ENCODE measurements at regions not wholly inside any gene's neighbourhood (a gene's known extent, or its start where the extent isn't known, plus 50 kb on each side); places are given as distances from the start of the nearest gene placed in this dataset.

DNA sequence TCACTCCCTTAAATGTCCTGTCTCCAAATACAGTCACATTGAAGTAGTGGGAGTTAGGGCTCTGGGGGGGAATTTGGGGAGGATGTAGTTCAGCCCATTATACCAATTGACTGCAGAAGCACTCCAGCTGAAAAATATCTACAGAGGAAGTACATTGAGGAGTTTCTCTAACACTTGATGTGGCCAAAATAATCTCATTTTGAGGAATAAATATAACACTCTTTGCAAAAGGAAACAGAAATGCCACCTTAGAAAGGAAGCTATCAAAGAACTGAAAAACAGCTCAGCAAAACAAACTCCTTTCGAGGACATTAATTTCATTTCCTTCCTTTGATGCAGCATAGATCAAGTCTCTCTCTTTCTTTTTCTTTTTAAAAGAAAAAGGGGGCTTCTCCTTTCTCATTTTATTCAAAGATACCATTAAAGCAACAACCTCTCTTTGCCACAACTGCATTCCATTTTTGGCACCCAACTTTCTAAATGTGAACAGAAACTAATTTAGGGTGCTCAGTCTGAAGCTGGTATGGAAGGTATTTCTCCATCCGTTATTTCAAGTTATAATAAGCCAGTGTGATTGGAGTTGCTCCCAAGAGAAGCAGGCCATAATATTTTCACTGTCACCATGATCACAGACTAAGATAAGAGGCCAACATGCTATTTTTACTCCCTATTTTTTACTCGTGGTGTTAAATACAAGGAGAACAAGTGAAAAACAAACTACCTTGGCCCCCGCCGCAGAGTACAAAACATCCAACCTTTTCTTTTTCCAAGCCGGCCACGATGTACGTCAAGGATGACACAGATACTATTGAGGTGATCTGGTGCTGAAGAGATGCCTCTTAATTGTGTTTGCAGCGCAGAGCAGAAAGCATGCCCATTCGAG lies 230.4 kb upstream of the GATB start:
- H3K4me1 ChIP-seq, result no peaks in the 10 kb centered on the region
- no peaks in the 10 kb centered on the region for H3K27me3 ChIP-seq
- no peak overlapping the region for H3K4me3 ChIP-seq
- no peak overlapping the region for H3K27ac ChIP-seq
- H3K9me3 ChIP-seq, result no peaks in the 10 kb centered on the region
- no peaks in the 10 kb centered on the region for H3K36me3 ChIP-seq
- WGBS, 2 donors, result 74 to 77% methylated on average over 10 of the region's 10 CpGs
- TF ChIP-seq POLR2AphosphoS5 (IDR thresholded peaks at IDR 0.05) (no peak), POLR2A (IDR thresholded peaks at IDR 0.05) (no peak), EP300 (IDR thresholded peaks at IDR 0.05) (no peak)
- TF ChIP-seq, protein P1, sequence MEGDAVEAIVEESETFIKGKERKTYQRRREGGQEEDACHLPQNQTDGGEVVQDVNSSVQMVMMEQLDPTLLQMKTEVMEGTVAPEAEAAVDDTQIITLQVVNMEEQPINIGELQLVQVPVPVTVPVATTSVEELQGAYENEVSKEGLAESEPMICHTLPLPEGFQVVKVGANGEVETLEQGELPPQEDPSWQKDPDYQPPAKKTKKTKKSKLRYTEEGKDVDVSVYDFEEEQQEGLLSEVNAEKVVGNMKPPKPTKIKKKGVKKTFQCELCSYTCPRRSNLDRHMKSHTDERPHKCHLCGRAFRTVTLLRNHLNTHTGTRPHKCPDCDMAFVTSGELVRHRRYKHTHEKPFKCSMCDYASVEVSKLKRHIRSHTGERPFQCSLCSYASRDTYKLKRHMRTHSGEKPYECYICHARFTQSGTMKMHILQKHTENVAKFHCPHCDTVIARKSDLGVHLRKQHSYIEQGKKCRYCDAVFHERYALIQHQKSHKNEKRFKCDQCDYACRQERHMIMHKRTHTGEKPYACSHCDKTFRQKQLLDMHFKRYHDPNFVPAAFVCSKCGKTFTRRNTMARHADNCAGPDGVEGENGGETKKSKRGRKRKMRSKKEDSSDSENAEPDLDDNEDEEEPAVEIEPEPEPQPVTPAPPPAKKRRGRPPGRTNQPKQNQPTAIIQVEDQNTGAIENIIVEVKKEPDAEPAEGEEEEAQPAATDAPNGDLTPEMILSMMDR (IDR thresholded peaks at IDR 0.05), result no peak
- no peak for ATAC-seq (ENCODE audit: low FRiP score in 2 of 2)
- DNase-seq, result no peak

DNA sequence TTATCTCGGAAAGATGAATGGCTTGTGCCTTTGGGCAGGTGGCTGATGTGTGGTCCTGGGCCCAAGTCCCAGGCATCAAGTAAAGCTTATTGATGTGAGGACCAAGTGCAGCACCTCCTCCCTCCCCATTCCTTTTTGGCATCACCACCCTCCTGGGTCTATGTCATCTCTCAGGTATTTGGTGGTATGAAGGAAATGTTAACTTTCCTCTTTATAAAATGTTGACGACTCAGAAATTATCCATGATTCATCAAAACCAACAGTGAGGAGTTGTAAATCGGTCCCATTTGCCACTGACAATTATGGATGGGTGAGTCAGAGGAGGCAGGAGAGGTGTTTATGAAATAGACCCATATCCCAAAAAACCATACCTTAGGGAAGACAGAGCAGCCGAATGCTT lies 229.4 kb upstream of the GATB start:
- Histone ChIP-seq H3K4me3 (no peak overlapping the region), H3K9me3 (no peaks in the 10 kb centered on the region), H3K36me3 (no peaks in the 10 kb centered on the region), H3K27ac (no peak overlapping the region), H3K27me3 (no peaks in the 10 kb centered on the region), H3K4me1 (no peaks in the 10 kb centered on the region)
- 90 to 91% methylated on average over 4 of the region's 4 CpGs for WGBS, 2 donors
- DNase-seq (no peak), ATAC-seq (ENCODE audit: low FRiP score in 2 of 2) (no peak)
- TF ChIP-seq EP300 (IDR thresholded peaks at IDR 0.05) (no peak), POLR2AphosphoS5 (IDR thresholded peaks at IDR 0.05) (no peak), POLR2A (IDR thresholded peaks at IDR 0.05) (no peak)
- TF ChIP-seq, protein P1 (IDR thresholded peaks at IDR 0.05), result no peak

DNA sequence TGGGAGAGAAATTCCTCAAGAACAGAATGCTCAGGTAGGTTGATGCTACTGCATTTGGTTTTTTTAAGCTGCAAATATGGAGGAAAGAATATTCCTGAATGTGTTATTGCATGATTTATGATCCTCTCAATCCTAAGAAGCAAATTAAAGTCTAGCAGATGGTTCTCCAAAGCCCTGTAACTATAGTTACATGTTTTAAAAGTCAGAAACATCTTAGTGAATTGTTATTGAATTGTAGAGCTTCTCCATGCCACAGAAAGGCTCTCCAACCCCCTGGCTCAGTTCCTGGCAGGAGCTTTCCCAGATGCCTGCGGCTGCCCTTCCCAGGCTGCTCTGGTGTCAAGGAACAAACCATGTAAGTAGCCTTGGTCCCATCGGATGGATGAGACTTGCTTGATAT lies 227.8 kb upstream of the GATB start:
- 89 to 94% methylated on average over 2 of the region's 2 CpGs for WGBS, 2 donors
- no peak overlapping the region for H3K4me3 ChIP-seq
- no peaks in the 10 kb centered on the region for H3K9me3 ChIP-seq
- H3K36me3 ChIP-seq, result no peaks in the 10 kb centered on the region
- H3K27me3 ChIP-seq, result no peaks in the 10 kb centered on the region
- DNase-seq (no peak), ATAC-seq (ENCODE audit: low FRiP score in 2 of 2) (no peak)
- no peak overlapping the region for H3K27ac ChIP-seq
- TF ChIP-seq POLR2A (IDR thresholded peaks at IDR 0.05) (no peak), POLR2AphosphoS5 (IDR thresholded peaks at IDR 0.05) (no peak), EP300 (IDR thresholded peaks at IDR 0.05) (no peak)
- TF ChIP-seq, protein P1 (IDR thresholded peaks at IDR 0.05), result no peak
- H3K4me1 ChIP-seq, result no peaks in the 10 kb centered on the region

DNA sequence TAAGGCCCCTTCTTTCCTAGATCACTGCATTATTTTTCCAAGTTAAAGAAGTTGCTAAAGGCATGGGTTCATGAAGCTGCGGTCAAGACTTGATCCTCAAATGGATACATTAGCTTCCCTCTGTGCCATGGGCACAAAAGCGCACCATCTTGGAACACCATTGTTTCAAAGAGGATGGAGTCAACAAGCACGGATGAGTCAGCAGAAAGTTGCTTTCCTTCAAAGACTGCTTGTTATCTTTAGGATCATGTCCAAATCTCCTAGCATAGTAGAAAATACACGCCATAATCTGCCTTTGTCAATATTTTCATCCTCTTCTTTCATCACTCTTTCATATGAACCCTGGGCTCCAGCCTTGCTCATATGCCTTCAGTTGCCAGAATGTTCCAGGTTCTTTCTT lies 226.8 kb upstream of the GATB start:
- no peaks in the 10 kb centered on the region for H3K27me3 ChIP-seq
- H3K4me1 ChIP-seq, result no peaks in the 10 kb centered on the region
- DNase-seq, result no peak
- H3K4me3 ChIP-seq, result no peak overlapping the region
- TF ChIP-seq, protein P1 (IDR thresholded peaks at IDR 0.05), result no peak
- TF ChIP-seq EP300 (IDR thresholded peaks at IDR 0.05) (no peak), POLR2A (IDR thresholded peaks at IDR 0.05) (no peak), POLR2AphosphoS5 (IDR thresholded peaks at IDR 0.05) (no peak)
- H3K36me3 ChIP-seq, result no peaks in the 10 kb centered on the region
- no peak overlapping the region for H3K27ac ChIP-seq
- WGBS, 2 donors, result 85 to 94% methylated on average over 4 of the region's 4 CpGs
- no peaks in the 10 kb centered on the region for H3K9me3 ChIP-seq
- no peak for ATAC-seq (ENCODE audit: low FRiP score in 2 of 2)

DNA sequence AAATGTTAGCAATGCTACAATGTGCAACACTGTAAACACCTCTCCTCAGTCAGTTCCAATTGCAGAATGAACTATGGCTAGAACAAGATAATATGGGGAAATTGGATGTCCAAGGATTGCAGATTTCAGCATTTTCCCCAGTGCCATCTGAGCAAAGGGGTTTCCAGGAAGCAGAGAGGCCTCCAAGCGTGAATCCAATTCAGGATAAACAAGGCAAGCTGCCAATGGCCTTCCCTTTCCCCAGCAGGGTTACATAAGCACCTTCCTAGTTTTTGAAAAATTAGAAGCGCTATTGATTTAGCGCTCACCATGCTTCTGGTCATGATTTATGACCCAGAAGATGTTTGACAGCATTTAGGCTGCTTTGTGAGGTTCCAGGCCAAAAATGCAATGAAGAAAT lies 223.0 kb upstream of the GATB start:
- TF ChIP-seq POLR2AphosphoS5 (IDR thresholded peaks at IDR 0.05), result no peak
- TF ChIP-seq POLR2A (IDR thresholded peaks at IDR 0.05), result no peak
- TF ChIP-seq, protein P1 (IDR thresholded peaks at IDR 0.05), result no peak
- no peak for TF ChIP-seq EP300 (IDR thresholded peaks at IDR 0.05)
- Histone ChIP-seq H3K27me3 (no peaks in the 10 kb centered on the region), H3K4me3 (no peak overlapping the region), H3K27ac (no peak overlapping the region), H3K9me3 (no peaks in the 10 kb centered on the region), H3K36me3 (no peaks in the 10 kb centered on the region), H3K4me1 (no peaks in the 10 kb centered on the region)
- 57 to 58% methylated on average over 3 of the region's 3 CpGs for WGBS, 2 donors
- no peak for DNase-seq
- no peak for ATAC-seq (ENCODE audit: low FRiP score in 2 of 2)

All from upper lobe of left lung (tissue), 6 donors.